HepG2 (cell line): ENCODE measurements at regions not wholly inside any gene's neighbourhood (a gene's known extent, or its start where the extent isn't known, plus 50 kb on each side); places are given as distances from the start of the nearest gene placed in this dataset.

Experiments
- ELK4 ChIP-seq: sonication (generic); formaldehyde crosslinking; IDR thresholded peaks from 2 replicates; pipeline ENCODE4 v1.9.0; 2021; ENCODE audit warnings: missing genetic modification reagents, borderline replicate concordance
- HNRNPUL1 ChIP-seq: fragments of 200-400 bp; formaldehyde crosslinking; IDR thresholded peaks from 2 replicates; pipeline ENCODE4 v1.6.1; 2017; ENCODE audit warnings: low read depth, mild to moderate bottlenecking, low read length, moderate library complexity
- KLF12 ChIP-seq: sonication (generic); formaldehyde crosslinking; IDR thresholded peaks from 2 replicates; pipeline ENCODE4 v1.4.0; 2020; ENCODE audit warnings: missing genetic modification reagents, borderline replicate concordance
- KLF13 ChIP-seq: sonication (generic); formaldehyde crosslinking; IDR thresholded peaks from 2 replicates; pipeline ENCODE4 v1.4.0; 2020; ENCODE audit warnings: mild to moderate bottlenecking, missing genetic modification reagents
- PRDM10 ChIP-seq: sonication (generic); formaldehyde crosslinking; IDR thresholded peaks from 2 replicates; pipeline ENCODE4 v1.4.0; 2020; ENCODE audit warnings: low read depth, missing genetic modification reagents
- RNF2 ChIP-seq: fragments of 450-650 bp; conservative IDR thresholded peaks from 2 replicates; pipeline ENCODE4 v1.6.1; 2016; ENCODE audit warnings: low read depth
- SNAPC2 ChIP-seq: sonication (generic); formaldehyde crosslinking; IDR thresholded peaks from 2 replicates; pipeline ENCODE4 v1.8.1; 2022; ENCODE audit warnings: mild to moderate bottlenecking, missing genetic modification reagents
- ZNF292 ChIP-seq: sonication (generic); formaldehyde crosslinking; IDR thresholded peaks from 2 replicates; pipeline ENCODE4 v1.8.1; 2022; ENCODE audit warnings: mild to moderate bottlenecking, low read depth, missing genetic modification reagents, borderline replicate concordance
- ZNF740 ChIP-seq: sonication (generic); formaldehyde crosslinking; IDR thresholded peaks from 2 replicates; pipeline ENCODE4 v1.4.0; 2020; ENCODE audit warnings: missing genetic modification reagents
- ZNF773 ChIP-seq: sonication (generic); formaldehyde crosslinking; IDR thresholded peaks from 2 replicates; pipeline ENCODE4 v1.4.0; 2020; ENCODE audit warnings: missing genetic modification reagents, borderline replicate concordance
- TF ChIP-seq, protein P1 (sequence below), 2 experiments: fragments of 450-650 bp in 1 of 2; sonication (generic) in 1 of 2; formaldehyde crosslinking in 1 of 2; IDR thresholded peaks; 2 replicates each; pipeline versions ENCODE4 v1.6.1 to v1.8.0; 2016 to 2022; ENCODE audit warnings: antibody characterized with exemption in 1 of 2, mild to moderate bottlenecking in 1 of 2, missing genetic modification reagents in 1 of 2
- TF ChIP-seq, protein P2 (sequence below): sonication (generic); formaldehyde crosslinking; IDR thresholded peaks from 2 replicates; pipeline ENCODE4 v1.4.0; 2020; ENCODE audit warnings: mild to moderate bottlenecking, missing genetic modification reagents

DNA sequence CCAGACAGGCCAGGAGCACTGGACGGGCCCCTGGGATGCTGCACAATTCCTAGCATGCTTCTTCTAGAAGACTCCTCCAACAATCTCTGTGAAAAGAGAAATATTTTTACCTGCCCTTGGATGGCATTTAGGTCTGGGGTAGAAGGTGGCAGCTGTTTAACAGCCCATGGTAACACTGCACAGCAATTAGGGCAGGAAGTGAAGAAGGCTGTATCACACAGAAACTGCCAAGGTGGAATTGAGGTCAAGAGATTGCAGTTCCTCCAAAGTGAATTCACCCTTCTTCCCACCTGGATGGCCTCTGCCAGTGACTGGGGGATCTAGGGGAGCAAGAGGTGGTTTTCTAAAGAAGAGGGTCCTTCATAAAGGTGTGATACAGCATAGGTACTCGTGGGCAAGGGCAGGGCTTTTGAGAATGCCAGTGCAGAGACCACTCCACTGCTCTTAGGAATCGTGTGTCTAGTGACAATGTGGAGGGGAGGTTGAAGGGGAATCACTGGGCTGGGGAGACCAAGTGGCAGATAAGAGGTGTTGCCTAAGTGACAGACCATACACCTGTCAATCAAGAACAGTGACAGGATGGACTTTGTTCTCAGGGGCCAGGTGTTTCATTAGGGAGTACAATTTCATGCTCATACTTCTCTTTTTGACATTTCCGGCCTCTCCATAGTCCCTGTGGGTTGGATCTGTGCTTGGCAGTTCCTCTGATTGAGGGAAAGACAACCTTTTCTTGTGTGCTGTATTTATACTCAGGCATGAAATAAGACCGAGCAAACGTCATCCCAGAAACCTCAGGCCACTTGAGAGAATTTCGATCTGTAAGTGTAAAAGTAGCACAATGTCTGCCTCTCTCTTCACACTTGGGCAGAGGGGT lies 83.5 kb upstream of the BCL6 start (continued):
- TF ChIP-seq, protein P1, sequence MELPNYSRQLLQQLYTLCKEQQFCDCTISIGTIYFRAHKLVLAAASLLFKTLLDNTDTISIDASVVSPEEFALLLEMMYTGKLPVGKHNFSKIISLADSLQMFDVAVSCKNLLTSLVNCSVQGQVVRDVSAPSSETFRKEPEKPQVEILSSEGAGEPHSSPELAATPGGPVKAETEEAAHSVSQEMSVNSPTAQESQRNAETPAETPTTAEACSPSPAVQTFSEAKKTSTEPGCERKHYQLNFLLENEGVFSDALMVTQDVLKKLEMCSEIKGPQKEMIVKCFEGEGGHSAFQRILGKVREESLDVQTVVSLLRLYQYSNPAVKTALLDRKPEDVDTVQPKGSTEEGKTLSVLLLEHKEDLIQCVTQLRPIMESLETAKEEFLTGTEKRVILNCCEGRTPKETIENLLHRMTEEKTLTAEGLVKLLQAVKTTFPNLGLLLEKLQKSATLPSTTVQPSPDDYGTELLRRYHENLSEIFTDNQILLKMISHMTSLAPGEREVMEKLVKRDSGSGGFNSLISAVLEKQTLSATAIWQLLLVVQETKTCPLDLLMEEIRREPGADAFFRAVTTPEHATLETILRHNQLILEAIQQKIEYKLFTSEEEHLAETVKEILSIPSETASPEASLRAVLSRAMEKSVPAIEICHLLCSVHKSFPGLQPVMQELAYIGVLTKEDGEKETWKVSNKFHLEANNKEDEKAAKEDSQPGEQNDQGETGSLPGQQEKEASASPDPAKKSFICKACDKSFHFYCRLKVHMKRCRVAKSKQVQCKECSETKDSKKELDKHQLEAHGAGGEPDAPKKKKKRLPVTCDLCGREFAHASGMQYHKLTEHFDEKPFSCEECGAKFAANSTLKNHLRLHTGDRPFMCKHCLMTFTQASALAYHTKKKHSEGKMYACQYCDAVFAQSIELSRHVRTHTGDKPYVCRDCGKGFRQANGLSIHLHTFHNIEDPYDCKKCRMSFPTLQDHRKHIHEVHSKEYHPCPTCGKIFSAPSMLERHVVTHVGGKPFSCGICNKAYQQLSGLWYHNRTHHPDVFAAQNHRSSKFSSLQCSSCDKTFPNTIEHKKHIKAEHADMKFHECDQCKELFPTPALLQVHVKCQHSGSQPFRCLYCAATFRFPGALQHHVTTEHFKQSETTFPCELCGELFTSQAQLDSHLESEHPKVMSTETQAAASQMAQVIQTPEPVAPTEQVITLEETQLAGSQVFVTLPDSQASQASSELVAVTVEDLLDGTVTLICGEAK (IDR thresholded peaks at IDR 0.05) = no peak
- TF ChIP-seq, protein P1 (CRISPR knock-in tag; IDR thresholded peaks at IDR 0.05) = no peak
- TF ChIP-seq RNF2 = no peak
- no peak for TF ChIP-seq ZNF292 (CRISPR knock-in tag)
- TF ChIP-seq, protein P2, sequence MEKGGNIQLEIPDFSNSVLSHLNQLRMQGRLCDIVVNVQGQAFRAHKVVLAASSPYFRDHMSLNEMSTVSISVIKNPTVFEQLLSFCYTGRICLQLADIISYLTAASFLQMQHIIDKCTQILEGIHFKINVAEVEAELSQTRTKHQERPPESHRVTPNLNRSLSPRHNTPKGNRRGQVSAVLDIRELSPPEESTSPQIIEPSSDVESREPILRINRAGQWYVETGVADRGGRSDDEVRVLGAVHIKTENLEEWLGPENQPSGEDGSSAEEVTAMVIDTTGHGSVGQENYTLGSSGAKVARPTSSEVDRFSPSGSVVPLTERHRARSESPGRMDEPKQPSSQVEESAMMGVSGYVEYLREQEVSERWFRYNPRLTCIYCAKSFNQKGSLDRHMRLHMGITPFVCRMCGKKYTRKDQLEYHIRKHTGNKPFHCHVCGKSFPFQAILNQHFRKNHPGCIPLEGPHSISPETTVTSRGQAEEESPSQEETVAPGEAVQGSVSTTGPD (CRISPR knock-in tag) = no peak
- no peak for TF ChIP-seq KLF13 (CRISPR knock-in tag)
- no peak for TF ChIP-seq ZNF773 (CRISPR knock-in tag)
- TF ChIP-seq ELK4 = no peak
- TF ChIP-seq PRDM10 = no peak
- no peak for TF ChIP-seq KLF12 (CRISPR knock-in tag)
- TF ChIP-seq SNAPC2 (CRISPR knock-in tag) = no peak
- no peak for TF ChIP-seq HNRNPUL1
- TF ChIP-seq ZNF740 (CRISPR knock-in tag) = no peak
